ENCODE measurements at regions not wholly inside any gene's neighbourhood (a gene's known extent, or its start where the extent isn't known, plus 50 kb on each side); places are given as distances from the start of the nearest gene placed in this dataset.

DNA sequence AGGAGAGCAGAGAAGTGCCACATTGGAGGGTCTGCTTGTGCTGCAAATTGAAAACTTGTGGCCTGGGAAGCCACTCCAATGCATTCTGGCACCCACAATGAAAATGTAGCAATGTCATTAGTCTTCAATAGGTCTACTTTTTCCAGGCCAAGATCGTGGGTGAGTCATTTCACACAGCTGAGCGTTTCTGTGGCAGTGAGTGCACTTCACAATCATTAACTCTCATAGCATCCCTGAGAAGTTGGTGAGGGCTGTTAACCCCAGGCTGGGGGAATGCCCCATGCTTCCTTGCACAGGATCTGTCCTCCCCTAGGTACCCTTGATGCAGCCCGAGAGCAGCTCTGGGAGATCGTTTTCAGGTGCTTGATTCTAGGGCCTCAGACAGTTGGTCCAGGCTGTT, 196.8 kb upstream of the ATP6AP2 start:
- TF ChIP-seq, protein P1, sequence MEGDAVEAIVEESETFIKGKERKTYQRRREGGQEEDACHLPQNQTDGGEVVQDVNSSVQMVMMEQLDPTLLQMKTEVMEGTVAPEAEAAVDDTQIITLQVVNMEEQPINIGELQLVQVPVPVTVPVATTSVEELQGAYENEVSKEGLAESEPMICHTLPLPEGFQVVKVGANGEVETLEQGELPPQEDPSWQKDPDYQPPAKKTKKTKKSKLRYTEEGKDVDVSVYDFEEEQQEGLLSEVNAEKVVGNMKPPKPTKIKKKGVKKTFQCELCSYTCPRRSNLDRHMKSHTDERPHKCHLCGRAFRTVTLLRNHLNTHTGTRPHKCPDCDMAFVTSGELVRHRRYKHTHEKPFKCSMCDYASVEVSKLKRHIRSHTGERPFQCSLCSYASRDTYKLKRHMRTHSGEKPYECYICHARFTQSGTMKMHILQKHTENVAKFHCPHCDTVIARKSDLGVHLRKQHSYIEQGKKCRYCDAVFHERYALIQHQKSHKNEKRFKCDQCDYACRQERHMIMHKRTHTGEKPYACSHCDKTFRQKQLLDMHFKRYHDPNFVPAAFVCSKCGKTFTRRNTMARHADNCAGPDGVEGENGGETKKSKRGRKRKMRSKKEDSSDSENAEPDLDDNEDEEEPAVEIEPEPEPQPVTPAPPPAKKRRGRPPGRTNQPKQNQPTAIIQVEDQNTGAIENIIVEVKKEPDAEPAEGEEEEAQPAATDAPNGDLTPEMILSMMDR (IDR thresholded peaks at IDR 0.05; ENCODE audit: borderline replicate concordance, extremely low read depth, low read length, poor library complexity, severe bottlenecking), result no peak
- TF ChIP-seq EZH2 (IDR thresholded peaks at IDR 0.05; ENCODE audit: borderline replicate concordance, low read depth, low read length, severe bottlenecking), result no peak
